Loucy (cell line): ENCODE measurements at regions not wholly inside any gene's neighbourhood (a gene's known extent, or its start where the extent isn't known, plus 50 kb on each side); places are given as distances from the start of the nearest gene placed in this dataset.

ENCODE experiments used
- CTCF ChIP-seq: fragments of 200-600 bp; sonication (generic); conservative IDR thresholded peaks from 2 replicates; pipeline ENCODE4 v1.5.1; 2014; ENCODE audit warnings: mild to moderate bottlenecking, antibody characterized with exemption, low read length
- EZH2phosphoT487 ChIP-seq: fragments of 200-600 bp; IDR thresholded peaks from 2 replicates; pipeline ENCODE4 v1.6.1; 2018; ENCODE audit warnings: antibody characterized with exemption, mild to moderate bottlenecking, moderate library complexity, borderline replicate concordance

DNA sequence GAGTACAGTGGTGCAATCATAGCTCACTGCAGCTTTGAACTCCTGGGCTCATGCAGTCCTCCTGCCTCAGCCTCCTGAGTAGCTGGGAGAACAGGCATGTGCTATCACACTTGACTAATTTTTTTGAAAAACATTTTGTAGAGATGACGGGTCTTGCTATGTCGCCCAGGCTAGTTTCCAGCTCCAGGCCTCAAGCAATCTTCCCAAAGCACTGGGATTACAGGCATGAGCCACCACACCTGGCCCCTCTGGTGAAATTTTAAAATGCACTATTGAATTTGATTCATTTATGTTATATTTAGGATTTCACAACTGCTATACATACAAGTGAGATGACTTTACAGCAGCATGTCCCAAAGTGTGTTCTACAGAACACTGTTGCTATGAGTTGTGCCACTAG, 50.8 kb upstream of the TPM1 start:
- no peak for TF ChIP-seq CTCF
- TF ChIP-seq EZH2phosphoT487: no peak
